ENCODE measurements at regions not wholly inside any gene's neighbourhood (a gene's known extent, or its start where the extent isn't known, plus 50 kb on each side); places are given as distances from the start of the nearest gene placed in this dataset.
"Not testable (repeated sequence)": the region's sequence is repeated elsewhere in the genome, so short reads cannot be mapped to it uniquely, and the experiment has no call there.

DNA sequence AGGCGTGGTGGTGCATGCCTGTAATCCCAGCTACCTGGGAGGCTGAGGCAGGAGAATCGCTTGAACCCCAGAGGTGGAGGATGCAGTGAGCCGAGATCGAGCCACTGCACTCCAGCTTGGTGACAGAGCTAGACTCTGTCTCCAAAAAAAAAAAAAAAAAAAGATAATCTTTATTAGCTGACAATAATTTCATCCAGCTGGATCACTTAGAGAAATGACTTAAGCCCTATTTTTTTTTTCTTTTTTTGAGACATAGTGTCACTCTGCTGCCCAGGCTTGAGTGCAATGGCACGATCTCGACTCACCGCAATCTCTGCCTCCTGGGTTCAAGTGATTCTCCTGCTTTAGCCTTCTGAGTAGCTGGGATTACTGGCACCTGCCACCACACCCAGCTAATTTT, 51.6 kb upstream of the MAP4K4 start:
- not testable (repeated sequence) for H3K27ac Mint-ChIP-seq (ENCODE audit: unreplicated experiment); H3K9me3 Mint-ChIP-seq (ENCODE audit: low read depth); H3K4me1 Mint-ChIP-seq (ENCODE audit: low read depth); H3K4me3 Mint-ChIP-seq (ENCODE audit: unreplicated experiment); H3K36me3 Mint-ChIP-seq (ENCODE audit: low read depth); DNase-seq (ENCODE audit: low spot score); H3K27me3 Mint-ChIP-seq (ENCODE audit: low read depth)

DNA sequence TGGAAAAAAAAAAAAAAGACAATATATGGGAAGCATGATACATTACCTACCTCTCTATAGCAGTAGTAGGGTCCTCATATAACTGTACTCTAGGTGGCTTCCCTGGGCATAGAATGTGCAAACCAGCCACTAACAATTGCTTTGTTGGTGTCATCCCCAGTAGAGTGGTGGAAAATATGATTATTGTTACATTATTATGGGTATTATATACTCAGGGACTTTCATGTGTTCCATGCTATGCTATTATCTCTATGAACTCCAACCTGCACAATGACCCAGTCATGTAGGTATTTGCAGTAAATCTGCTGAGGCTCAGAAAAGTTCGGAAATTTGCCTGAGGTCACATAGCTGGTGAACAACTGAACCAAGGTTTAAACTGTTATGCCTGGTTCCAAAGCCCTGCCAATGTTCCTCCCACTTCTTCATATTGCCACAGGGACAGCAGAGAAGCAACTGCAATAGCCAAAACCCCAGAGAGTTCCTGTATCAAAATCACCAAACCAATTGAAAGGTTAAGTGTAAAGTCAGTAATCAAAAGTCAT, 52.6 kb upstream of the MAP4K4 start:
- H3K36me3 Mint-ChIP-seq (ENCODE audit: low read depth), result no peaks in the 10 kb centered on the region
- no peaks in the 10 kb centered on the region for H3K27me3 Mint-ChIP-seq (ENCODE audit: low read depth)
- TF ChIP-seq, protein P1, sequence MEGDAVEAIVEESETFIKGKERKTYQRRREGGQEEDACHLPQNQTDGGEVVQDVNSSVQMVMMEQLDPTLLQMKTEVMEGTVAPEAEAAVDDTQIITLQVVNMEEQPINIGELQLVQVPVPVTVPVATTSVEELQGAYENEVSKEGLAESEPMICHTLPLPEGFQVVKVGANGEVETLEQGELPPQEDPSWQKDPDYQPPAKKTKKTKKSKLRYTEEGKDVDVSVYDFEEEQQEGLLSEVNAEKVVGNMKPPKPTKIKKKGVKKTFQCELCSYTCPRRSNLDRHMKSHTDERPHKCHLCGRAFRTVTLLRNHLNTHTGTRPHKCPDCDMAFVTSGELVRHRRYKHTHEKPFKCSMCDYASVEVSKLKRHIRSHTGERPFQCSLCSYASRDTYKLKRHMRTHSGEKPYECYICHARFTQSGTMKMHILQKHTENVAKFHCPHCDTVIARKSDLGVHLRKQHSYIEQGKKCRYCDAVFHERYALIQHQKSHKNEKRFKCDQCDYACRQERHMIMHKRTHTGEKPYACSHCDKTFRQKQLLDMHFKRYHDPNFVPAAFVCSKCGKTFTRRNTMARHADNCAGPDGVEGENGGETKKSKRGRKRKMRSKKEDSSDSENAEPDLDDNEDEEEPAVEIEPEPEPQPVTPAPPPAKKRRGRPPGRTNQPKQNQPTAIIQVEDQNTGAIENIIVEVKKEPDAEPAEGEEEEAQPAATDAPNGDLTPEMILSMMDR (IDR thresholded peaks at IDR 0.05), result no peak
- DNase-seq (ENCODE audit: low spot score), result no peak
- no peaks in the 10 kb centered on the region for H3K4me1 Mint-ChIP-seq (ENCODE audit: low read depth)
- H3K27ac Mint-ChIP-seq (ENCODE audit: unreplicated experiment), result no peak overlapping the region
- H3K4me3 Mint-ChIP-seq (ENCODE audit: unreplicated experiment), result no peak overlapping the region
- H3K9me3 Mint-ChIP-seq (ENCODE audit: low read depth), result peaks cover 8% of the 10 kb centered on the region

- no peak overlapping the region for H3K4me3 Mint-ChIP-seq (ENCODE audit: unreplicated experiment)
- no peak overlapping the region for H3K27ac Mint-ChIP-seq (ENCODE audit: unreplicated experiment)
- no peaks in the 10 kb centered on the region for H3K27me3 Mint-ChIP-seq (ENCODE audit: low read depth)
- H3K36me3 Mint-ChIP-seq (ENCODE audit: low read depth), result no peaks in the 10 kb centered on the region
- no peaks in the 10 kb centered on the region for H3K4me1 Mint-ChIP-seq (ENCODE audit: low read depth)
- DNase-seq (ENCODE audit: low spot score), result no peak
- peaks cover 8% of the 10 kb centered on the region for H3K9me3 Mint-ChIP-seq (ENCODE audit: low read depth)
- TF ChIP-seq, protein P1 (IDR thresholded peaks at IDR 0.05), result no peak
These were observed 54.4 kb upstream of the MAP4K4 start for GRCh38 chr2:101643004-101643524.

GRCh38 chr2:101638817-101639605, 58.5 kb upstream of the MAP4K4 start:
- Mint-ChIP-seq H3K27ac (ENCODE audit: unreplicated experiment) (no peak overlapping the region), H3K27me3 (ENCODE audit: low read depth) (peaks cover 3% of the 10 kb centered on the region), H3K9me3 (ENCODE audit: low read depth) (peaks cover 8% of the 10 kb centered on the region), H3K4me3 (ENCODE audit: unreplicated experiment) (no peak overlapping the region), H3K36me3 (ENCODE audit: low read depth) (no peaks in the 10 kb centered on the region), H3K4me1 (ENCODE audit: low read depth) (no peaks in the 10 kb centered on the region)
- no peak for DNase-seq (ENCODE audit: low spot score)
- TF ChIP-seq, protein P1 (IDR thresholded peaks at IDR 0.05), result no peak

GRCh38 chr2:101638181-101638711, 59.3 kb upstream of the MAP4K4 start:
- Mint-ChIP-seq H3K4me3 (ENCODE audit: unreplicated experiment) (no peak overlapping the region), H3K36me3 (ENCODE audit: low read depth) (no peaks in the 10 kb centered on the region), H3K27me3 (ENCODE audit: low read depth) (peaks cover 3% of the 10 kb centered on the region), H3K9me3 (ENCODE audit: low read depth) (peaks cover 8% of the 10 kb centered on the region), H3K27ac (ENCODE audit: unreplicated experiment) (no peak overlapping the region), H3K4me1 (ENCODE audit: low read depth) (no peaks in the 10 kb centered on the region)
- TF ChIP-seq, protein P1 (IDR thresholded peaks at IDR 0.05), result no peak
- no peak for DNase-seq (ENCODE audit: low spot score)

All from chondrocyte (in vitro differentiated cells).